ENCODE measurements at regions not wholly inside any gene's neighbourhood (a gene's known extent, or its start where the extent isn't known, plus 50 kb on each side); places are given as distances from the start of the nearest gene placed in this dataset.
"Not testable (repeated sequence)": the region's sequence is repeated elsewhere in the genome, so short reads cannot be mapped to it uniquely, and the experiment has no call there.

GRCh38 chr4:181890031-181890430 lies 353.2 kb upstream of the TENM3 start:
- no peak for TF ChIP-seq CTCF (IDR thresholded peaks at IDR 0.05; ENCODE audit: insufficient read depth, low read length)
- DNase-seq (ENCODE audit: low read depth) = no peak
- no peak overlapping the region for H3K4me3 ChIP-seq (ENCODE audit: low read depth, low read length)

- TF ChIP-seq CTCF (IDR thresholded peaks at IDR 0.05; ENCODE audit: insufficient read depth, low read length) = no peak
- DNase-seq (ENCODE audit: low read depth) = no peak
- no peak overlapping the region for H3K4me3 ChIP-seq (ENCODE audit: low read depth, low read length)
These were observed 352.3 kb upstream of the TENM3 start for GRCh38 chr4:181890911-181891310.

- no peak for DNase-seq (ENCODE audit: low read depth)
- H3K4me3 ChIP-seq (ENCODE audit: low read depth, low read length) = no peak overlapping the region
- TF ChIP-seq CTCF (IDR thresholded peaks at IDR 0.05; ENCODE audit: insufficient read depth, low read length) = no peak
These were observed 346.6 kb upstream of the TENM3 start for GRCh38 chr4:181896614-181897013.

GRCh38 chr4:181897935-181898334 lies 345.3 kb upstream of the TENM3 start:
- TF ChIP-seq CTCF (IDR thresholded peaks at IDR 0.05; ENCODE audit: insufficient read depth, low read length) = no peak
- H3K4me3 ChIP-seq (ENCODE audit: low read depth, low read length) = no peak overlapping the region
- peak; percentile 77 for DNase-seq (ENCODE audit: low read depth)

GRCh38 chr4:181902404-181902803 lies 340.8 kb upstream of the TENM3 start:
- not testable (repeated sequence) for DNase-seq (ENCODE audit: low read depth); H3K4me3 ChIP-seq (ENCODE audit: low read depth, low read length)

GRCh38 chr4:181905708-181906107 lies 337.5 kb upstream of the TENM3 start:
- no peak for DNase-seq (ENCODE audit: low read depth)
- no peak for TF ChIP-seq CTCF (IDR thresholded peaks at IDR 0.05; ENCODE audit: insufficient read depth, low read length)
- no peak overlapping the region for H3K4me3 ChIP-seq (ENCODE audit: low read depth, low read length)

- no peak for DNase-seq (ENCODE audit: low read depth)
- H3K4me3 ChIP-seq (ENCODE audit: low read depth, low read length) = no peak overlapping the region
- TF ChIP-seq CTCF (IDR thresholded peaks at IDR 0.05; ENCODE audit: insufficient read depth, low read length) = no peak
These were observed 335.0 kb upstream of the TENM3 start for GRCh38 chr4:181908168-181908567.
